Natural killer cell (primary cell): ENCODE measurements at regions not wholly inside any gene's neighbourhood (a gene's known extent, or its start where the extent isn't known, plus 50 kb on each side); places are given as distances from the start of the nearest gene placed in this dataset.

Source experiments
- ATAC-seq, 3 donors: fragments of 150-1000 bp in 2 of 3; fragments of 200-7000 bp in 1 of 3; cut with Tn5 transposase; 1 replicate in 1 of 3; 2 replicates in 2 of 3; pipeline ENCODE4 v1.10.0; 2021; ENCODE audit warnings: mild to moderate bottlenecking in 2 of 3, moderate library complexity in 2 of 3
- DNase-seq, 2 donors: peaks; one replicate each; pipeline versions ENCODE4 v3.0.0 to v3.0.0-alpha.2; 2013 to 2021; ENCODE audit warnings: mixed read lengths in 1 of 2
- H3K27ac ChIP-seq: one replicate; pipeline ENCODE4 v1.5.1; 2013; ENCODE audit warnings: mild to moderate bottlenecking, low read length
- H3K27me3 ChIP-seq: one replicate; pipeline ENCODE4 v1.6.1; 2013; ENCODE audit warnings: low read length; ENCODE audit not compliant: control insufficient read depth, insufficient read depth
- H3K36me3 ChIP-seq: one replicate; pipeline ENCODE4 v1.6.1; 2013; ENCODE audit warnings: low read length; ENCODE audit not compliant: control insufficient read depth, insufficient read depth
- H3K4me1 ChIP-seq: one replicate; pipeline ENCODE4 v1.6.1; 2013; ENCODE audit warnings: low read length; ENCODE audit not compliant: control insufficient read depth, insufficient read depth
- H3K4me3 ChIP-seq: one replicate; pipeline ENCODE4 v1.5.1; 2013; ENCODE audit warnings: low read length
- H3K9me3 ChIP-seq: one replicate; pipeline ENCODE4 v1.6.1; 2013; ENCODE audit warnings: low read length; ENCODE audit not compliant: control insufficient read depth, insufficient read depth
- H3K27ac Mint-ChIP-seq, 2 donors: one replicate each; pipeline ENCODE4 v1.8.0; 2022; ENCODE audit warnings: mild to moderate bottlenecking in 2 of 2, mixed read lengths in 2 of 2, moderate library complexity in 1 of 2
- H3K27me3 Mint-ChIP-seq, 2 donors: one replicate each; pipeline ENCODE4 v1.8.0; 2022; ENCODE audit warnings: low read depth in 2 of 2, mixed read lengths in 2 of 2
- H3K36me3 Mint-ChIP-seq: one replicate; pipeline ENCODE4 v1.8.0; 2022; ENCODE audit warnings: mixed read lengths
- H3K4me1 Mint-ChIP-seq, 2 donors: one replicate each; pipeline ENCODE4 v1.8.0; 2022; ENCODE audit warnings: mixed read lengths in 2 of 2
- H3K4me3 Mint-ChIP-seq: one replicate; pipeline ENCODE4 v1.8.0; 2022; ENCODE audit warnings: mild to moderate bottlenecking, moderate library complexity, mixed read lengths
- H3K9me3 Mint-ChIP-seq, 2 donors: one replicate each; pipeline ENCODE4 v1.8.0; 2022; ENCODE audit warnings: mixed read lengths in 2 of 2
- WGBS: methylation state at CpG from one replicate; pipeline ENCODE4 v1.1.7; 2013; ENCODE audit warnings: missing lambda C conversion rate; ENCODE audit not compliant: insufficient coverage; 5-methylcytosine and 5-hydroxymethylcytosine counted together
- intact Hi-C: fragments of 100-400 bp; cut with micrococcal nuclease; formaldehyde crosslinking; loops from one replicate; pipeline ENCODE4 v1.14.2; 2022
- TF ChIP-seq, protein P1 (sequence below): fragments of 200-600 bp; IDR thresholded peaks from one replicate; pipeline ENCODE4 v1.8.0; 2022; ENCODE audit warnings: antibody characterized with exemption

DNA sequence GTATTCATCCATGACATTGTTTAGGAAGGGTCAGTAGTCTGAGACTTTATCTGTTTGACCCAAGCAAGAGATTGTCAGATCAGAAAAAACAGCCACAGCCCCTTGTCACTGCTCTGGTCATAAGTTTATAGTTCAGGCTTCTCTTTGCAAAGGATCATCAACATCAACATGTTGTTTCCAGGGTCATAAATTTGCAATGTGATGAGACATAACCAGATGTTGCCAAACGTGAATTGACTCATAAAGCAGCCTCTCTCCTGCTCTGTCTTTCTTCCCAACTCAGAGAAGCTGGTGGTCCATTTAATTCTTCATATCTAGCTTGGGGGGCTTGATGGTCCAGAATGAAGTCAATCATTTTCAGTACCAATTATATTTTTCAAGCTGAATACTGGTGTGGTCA, 507.2 kb upstream of the PBX1 start:
- WGBS, result 57% methylated on average over 1 of the region's 1 CpG
- Mint-ChIP-seq H3K27ac (no peak overlapping the region), H3K27me3 (no peaks in the 10 kb centered on the region), H3K4me1 (no peaks in the 10 kb centered on the region), H3K9me3 (peaks cover 9 to 10% of the 10 kb centered on the region in 2 donors), H3K4me3 (no peak overlapping the region), H3K36me3 (peaks cover 11% of the 10 kb centered on the region)
- no peaks in the 10 kb centered on the region for H3K27me3 ChIP-seq
- H3K27ac ChIP-seq, result no peak overlapping the region
- H3K4me1 ChIP-seq, result no peaks in the 10 kb centered on the region
- no peak for ATAC-seq
- H3K4me3 ChIP-seq, result no peak overlapping the region
- H3K36me3 ChIP-seq, result no peaks in the 10 kb centered on the region
- DNase-seq, result no peak
- H3K9me3 ChIP-seq, result no peaks in the 10 kb centered on the region
- TF ChIP-seq, protein P1, sequence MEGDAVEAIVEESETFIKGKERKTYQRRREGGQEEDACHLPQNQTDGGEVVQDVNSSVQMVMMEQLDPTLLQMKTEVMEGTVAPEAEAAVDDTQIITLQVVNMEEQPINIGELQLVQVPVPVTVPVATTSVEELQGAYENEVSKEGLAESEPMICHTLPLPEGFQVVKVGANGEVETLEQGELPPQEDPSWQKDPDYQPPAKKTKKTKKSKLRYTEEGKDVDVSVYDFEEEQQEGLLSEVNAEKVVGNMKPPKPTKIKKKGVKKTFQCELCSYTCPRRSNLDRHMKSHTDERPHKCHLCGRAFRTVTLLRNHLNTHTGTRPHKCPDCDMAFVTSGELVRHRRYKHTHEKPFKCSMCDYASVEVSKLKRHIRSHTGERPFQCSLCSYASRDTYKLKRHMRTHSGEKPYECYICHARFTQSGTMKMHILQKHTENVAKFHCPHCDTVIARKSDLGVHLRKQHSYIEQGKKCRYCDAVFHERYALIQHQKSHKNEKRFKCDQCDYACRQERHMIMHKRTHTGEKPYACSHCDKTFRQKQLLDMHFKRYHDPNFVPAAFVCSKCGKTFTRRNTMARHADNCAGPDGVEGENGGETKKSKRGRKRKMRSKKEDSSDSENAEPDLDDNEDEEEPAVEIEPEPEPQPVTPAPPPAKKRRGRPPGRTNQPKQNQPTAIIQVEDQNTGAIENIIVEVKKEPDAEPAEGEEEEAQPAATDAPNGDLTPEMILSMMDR, result no peak
- intact Hi-C loops, result no loop called here

DNA sequence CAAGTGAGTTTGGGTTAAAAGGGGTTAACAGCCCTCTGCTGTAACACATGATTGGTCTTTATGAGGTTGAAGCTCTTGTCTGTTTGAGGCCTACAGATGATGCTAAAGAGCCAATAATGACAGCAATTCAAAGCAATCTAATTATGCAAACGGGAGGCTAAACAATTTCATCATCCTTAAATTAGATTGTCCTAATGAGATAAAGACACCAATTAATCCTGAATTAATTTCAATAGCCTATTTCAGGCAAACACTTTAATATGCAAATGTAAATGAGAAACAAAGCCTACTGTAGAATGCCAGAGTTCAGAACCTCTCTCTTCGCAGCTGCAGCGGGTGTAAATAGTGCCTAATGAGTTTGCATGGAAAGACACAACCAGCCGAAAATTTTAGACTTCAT, 504.7 kb upstream of the PBX1 start:
- intact Hi-C loops, result no loop called here
- no peaks in the 10 kb centered on the region for H3K27me3 Mint-ChIP-seq
- no peak overlapping the region for H3K4me3 Mint-ChIP-seq
- H3K36me3 ChIP-seq, result no peaks in the 10 kb centered on the region
- no peaks in the 10 kb centered on the region for H3K4me1 Mint-ChIP-seq
- no peak overlapping the region for H3K4me3 ChIP-seq
- no peak for ATAC-seq
- H3K9me3 Mint-ChIP-seq, result peaks cover 8 to 9% of the 10 kb centered on the region in 2 donors
- TF ChIP-seq, protein P1, result no peak
- no peaks in the 10 kb centered on the region for H3K27me3 ChIP-seq
- no peak for DNase-seq
- peaks cover 11% of the 10 kb centered on the region for H3K36me3 Mint-ChIP-seq
- H3K9me3 ChIP-seq, result no peaks in the 10 kb centered on the region
- H3K27ac ChIP-seq, result no peak overlapping the region
- no peaks in the 10 kb centered on the region for H3K4me1 ChIP-seq
- 89% methylated on average over 3 of the region's 4 CpGs for WGBS
- H3K27ac Mint-ChIP-seq, result no peak overlapping the region

DNA sequence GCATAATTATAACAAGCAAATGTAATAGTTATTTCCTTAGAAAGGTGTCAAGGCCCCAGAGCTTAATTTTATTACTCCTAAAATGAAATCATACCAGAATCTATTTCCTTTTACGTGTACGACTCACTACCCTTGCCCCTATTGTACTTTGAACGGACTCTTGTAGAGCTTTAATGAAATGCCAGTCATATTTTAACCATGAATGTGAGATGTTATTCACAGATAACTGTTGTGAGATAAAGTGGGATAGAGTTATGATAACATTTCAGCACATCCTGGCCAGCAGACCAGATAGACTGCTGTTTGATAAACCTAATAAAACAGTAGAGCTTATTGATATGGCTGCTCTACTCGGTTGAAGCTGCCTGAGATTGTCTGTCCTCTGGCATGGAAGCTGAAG, 500.8 kb upstream of the PBX1 start:
- intact Hi-C loops, result no loop called here
- Histone ChIP-seq H3K4me3 (no peak overlapping the region), H3K4me1 (no peaks in the 10 kb centered on the region), H3K9me3 (no peaks in the 10 kb centered on the region), H3K27me3 (no peaks in the 10 kb centered on the region), H3K27ac (no peak overlapping the region), H3K36me3 (no peaks in the 10 kb centered on the region)
- H3K27me3 Mint-ChIP-seq, result no peaks in the 10 kb centered on the region
- no peaks in the 10 kb centered on the region for H3K4me1 Mint-ChIP-seq
- H3K27ac Mint-ChIP-seq, result no peak overlapping the region
- WGBS, result 73% methylated on average over 2 of the region's 4 CpGs
- ATAC-seq (no peak), DNase-seq (no peak)
- H3K36me3 Mint-ChIP-seq, result peaks cover 19% of the 10 kb centered on the region
- H3K9me3 Mint-ChIP-seq, result peaks cover 6 to 8% of the 10 kb centered on the region in 2 donors
- TF ChIP-seq, protein P1, result no peak
- H3K4me3 Mint-ChIP-seq, result no peak overlapping the region

DNA sequence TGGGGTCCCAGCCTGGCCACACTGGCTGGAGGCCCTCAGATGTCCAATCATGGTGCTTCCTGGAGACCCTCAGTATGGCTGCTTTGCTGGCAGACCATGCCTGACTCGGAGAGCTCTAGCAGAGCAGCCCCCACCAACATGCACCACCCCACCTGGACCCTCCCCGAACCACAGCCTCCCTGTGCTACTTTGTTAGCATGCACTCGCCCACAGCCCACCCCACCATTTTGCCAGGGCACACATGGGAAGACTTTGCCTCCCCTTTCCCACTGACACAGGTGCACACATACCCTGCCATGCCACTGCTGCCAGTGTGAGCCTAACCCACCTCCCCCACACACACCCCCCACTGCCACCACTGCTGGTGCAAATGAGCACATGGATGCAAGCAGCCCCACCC, 497.5 kb upstream of the PBX1 start:
- intact Hi-C loops, result no loop called here
- no peak for DNase-seq

More for the DNA sequence above, 497.5 kb upstream of the PBX1 start:
- H3K36me3 ChIP-seq, result no peaks in the 10 kb centered on the region
- WGBS, result 66% methylated on average over 2 of the region's 3 CpGs
- Mint-ChIP-seq H3K9me3 (peaks cover 2 to 3% of the 10 kb centered on the region in 2 donors), H3K4me1 (no peaks in the 10 kb centered on the region), H3K27me3 (no peaks in the 10 kb centered on the region), H3K4me3 (no peak overlapping the region), H3K36me3 (peaks cover 8% of the 10 kb centered on the region), H3K27ac (no peak overlapping the region)
- no peak overlapping the region for H3K4me3 ChIP-seq
- H3K27me3 ChIP-seq, result no peaks in the 10 kb centered on the region
- no peaks in the 10 kb centered on the region for H3K9me3 ChIP-seq
- H3K27ac ChIP-seq, result no peak overlapping the region
- no peaks in the 10 kb centered on the region for H3K4me1 ChIP-seq
- ATAC-seq, result no peak
- TF ChIP-seq, protein P1, result no peak
